Ascending aorta (tissue), 2 donors: ENCODE measurements at regions not wholly inside any gene's neighbourhood (a gene's known extent, or its start where the extent isn't known, plus 50 kb on each side); places are given as distances from the start of the nearest gene placed in this dataset.

Experiments
- DNase-seq, 2 donors: peaks; one replicate each; pipeline ENCODE4 v3.0.0-alpha.2; 2019; ENCODE audit warnings: low spot score in 2 of 2
- H3K27ac ChIP-seq, 2 donors: fragments of 200-600 bp; sonication (generic); one replicate each; pipeline ENCODE4 v1.5.1; 2016 to 2017; ENCODE audit warnings: mild to moderate bottlenecking in 1 of 2
- H3K27me3 ChIP-seq: fragments of 200-600 bp; sonication (generic); one replicate; pipeline ENCODE4 v1.5.1; 2017
- H3K36me3 ChIP-seq, 2 donors: fragments of 200-600 bp; sonication (generic); one replicate each; pipeline ENCODE4 v1.5.1; 2016
- H3K4me1 ChIP-seq, 2 donors: fragments of 200-600 bp; sonication (generic); one replicate each; pipeline ENCODE4 v1.5.1; 2016 to 2017; ENCODE audit warnings: mild to moderate bottlenecking in 1 of 2
- H3K4me3 ChIP-seq, 2 donors: fragments of 200-600 bp; sonication (generic); one replicate each; pipeline ENCODE4 v1.5.1; 2016 to 2017; ENCODE audit warnings: mild to moderate bottlenecking in 1 of 2
- H3K9me3 ChIP-seq, 2 donors: fragments of 200-600 bp; sonication (generic); one replicate each; pipeline ENCODE4 v1.5.1; 2016
- intact Hi-C: fragments of 100-400 bp; cut with DNase I; formaldehyde crosslinking; loops from one replicate; pipeline ENCODE4 v1.15.1; 2023
- TF ChIP-seq, protein P1 (sequence below), 3 experiments: fragments of 200-600 bp in 2 of 3; fragments of 450-650 bp in 1 of 3; sonication (generic) in 2 of 3; IDR thresholded peaks; one replicate each; pipeline ENCODE4 v1.5.1; 2016 to 2019; ENCODE audit warnings: antibody characterized with exemption in 3 of 3, mild to moderate bottlenecking in 1 of 3, moderate library complexity in 1 of 3

DNA sequence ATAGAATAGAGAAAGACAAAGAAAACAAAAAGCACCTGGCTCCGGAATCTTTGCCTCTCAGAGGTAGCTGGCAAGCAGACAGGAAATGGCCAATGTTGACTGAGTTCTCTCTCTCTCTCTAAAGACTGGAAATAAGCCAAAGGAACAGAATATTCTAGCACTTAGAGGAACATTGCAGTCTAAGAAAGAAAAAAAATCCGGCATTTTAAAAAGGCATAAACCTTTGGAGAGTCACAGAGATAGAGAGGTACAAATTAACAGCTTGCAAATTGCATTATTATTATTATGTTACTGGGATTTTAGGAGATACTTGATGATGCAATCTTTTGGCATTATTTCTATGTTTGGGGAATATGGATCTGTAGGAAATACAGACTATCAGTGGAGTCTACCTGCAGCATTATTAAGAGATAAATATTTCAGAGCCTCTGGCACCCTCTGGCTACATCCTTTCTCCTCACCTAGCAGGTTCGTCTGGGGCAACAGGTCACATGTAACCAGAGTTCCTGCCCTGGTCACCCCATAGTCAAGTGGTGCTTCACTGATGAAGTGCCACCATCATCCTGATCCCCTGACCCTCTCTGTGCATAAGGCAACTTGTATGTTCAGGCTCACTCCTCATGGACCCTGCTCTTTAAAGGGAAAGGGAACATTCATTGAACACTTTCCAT is 318.9 kb upstream of the ACVR2A start:
- no peak overlapping the region for H3K27ac ChIP-seq
- DNase-seq: no peak
- no peak overlapping the region for H3K4me3 ChIP-seq
- TF ChIP-seq, protein P1, sequence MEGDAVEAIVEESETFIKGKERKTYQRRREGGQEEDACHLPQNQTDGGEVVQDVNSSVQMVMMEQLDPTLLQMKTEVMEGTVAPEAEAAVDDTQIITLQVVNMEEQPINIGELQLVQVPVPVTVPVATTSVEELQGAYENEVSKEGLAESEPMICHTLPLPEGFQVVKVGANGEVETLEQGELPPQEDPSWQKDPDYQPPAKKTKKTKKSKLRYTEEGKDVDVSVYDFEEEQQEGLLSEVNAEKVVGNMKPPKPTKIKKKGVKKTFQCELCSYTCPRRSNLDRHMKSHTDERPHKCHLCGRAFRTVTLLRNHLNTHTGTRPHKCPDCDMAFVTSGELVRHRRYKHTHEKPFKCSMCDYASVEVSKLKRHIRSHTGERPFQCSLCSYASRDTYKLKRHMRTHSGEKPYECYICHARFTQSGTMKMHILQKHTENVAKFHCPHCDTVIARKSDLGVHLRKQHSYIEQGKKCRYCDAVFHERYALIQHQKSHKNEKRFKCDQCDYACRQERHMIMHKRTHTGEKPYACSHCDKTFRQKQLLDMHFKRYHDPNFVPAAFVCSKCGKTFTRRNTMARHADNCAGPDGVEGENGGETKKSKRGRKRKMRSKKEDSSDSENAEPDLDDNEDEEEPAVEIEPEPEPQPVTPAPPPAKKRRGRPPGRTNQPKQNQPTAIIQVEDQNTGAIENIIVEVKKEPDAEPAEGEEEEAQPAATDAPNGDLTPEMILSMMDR (IDR thresholded peaks at IDR 0.05): no peak
- intact Hi-C loops: no loop called here
- H3K9me3 ChIP-seq: no peaks in the 10 kb centered on the region
- no peaks in the 10 kb centered on the region for H3K4me1 ChIP-seq
- H3K27me3 ChIP-seq: no peaks in the 10 kb centered on the region
- H3K36me3 ChIP-seq: no peaks in the 10 kb centered on the region

DNA sequence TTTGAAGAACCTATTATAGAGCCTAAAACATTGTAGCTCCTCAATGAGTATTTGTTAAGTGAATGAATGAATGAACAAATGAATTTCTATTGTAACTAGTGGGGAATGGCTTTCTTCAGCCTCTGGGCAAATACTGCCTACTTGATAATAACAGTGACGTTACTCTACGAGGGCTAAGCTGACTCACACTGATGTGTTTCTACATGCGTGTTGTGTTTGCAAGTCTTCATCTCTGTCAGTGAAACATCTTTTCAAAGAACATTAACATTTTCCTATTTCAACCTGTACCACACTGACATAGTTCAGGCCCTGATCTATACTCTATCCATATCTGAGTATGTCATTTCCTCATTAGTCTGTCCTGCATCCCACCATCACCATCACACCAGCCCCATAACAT is 319.9 kb upstream of the ACVR2A start:
- Histone ChIP-seq H3K9me3 (no peaks in the 10 kb centered on the region), H3K36me3 (no peaks in the 10 kb centered on the region), H3K4me3 (no peak overlapping the region), H3K4me1 (no peaks in the 10 kb centered on the region), H3K27me3 (no peaks in the 10 kb centered on the region), H3K27ac (no peak overlapping the region)
- TF ChIP-seq, protein P1 (IDR thresholded peaks at IDR 0.05): no peak
- no peak for DNase-seq
- intact Hi-C loops: no loop called here

DNA sequence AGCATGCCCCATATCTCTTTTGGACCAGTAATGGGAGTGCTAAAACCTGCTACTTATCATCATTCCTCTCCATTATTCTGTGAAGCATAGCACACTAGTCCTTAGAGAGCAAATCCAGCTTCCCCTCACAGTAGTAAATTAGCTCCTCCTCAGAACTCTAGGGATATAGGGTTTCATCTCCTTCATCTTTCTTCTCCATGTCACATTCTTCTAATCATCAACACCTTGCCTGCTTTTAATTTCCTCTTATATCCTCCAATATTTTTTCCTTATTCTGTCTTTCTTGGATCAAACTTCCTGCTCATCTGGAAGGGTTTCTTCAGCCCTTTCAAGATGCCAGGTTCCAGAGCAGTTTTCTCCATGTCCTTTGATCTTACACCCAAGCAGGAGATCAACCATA is 321.4 kb upstream of the ACVR2A start:
- Histone ChIP-seq H3K36me3 (no peaks in the 10 kb centered on the region), H3K4me3 (no peak overlapping the region), H3K4me1 (no peaks in the 10 kb centered on the region), H3K27ac (no peak overlapping the region), H3K9me3 (no peaks in the 10 kb centered on the region), H3K27me3 (no peaks in the 10 kb centered on the region)
- TF ChIP-seq, protein P1 (IDR thresholded peaks at IDR 0.05): no peak
- DNase-seq: no peak
- intact Hi-C loops: no loop called here

DNA sequence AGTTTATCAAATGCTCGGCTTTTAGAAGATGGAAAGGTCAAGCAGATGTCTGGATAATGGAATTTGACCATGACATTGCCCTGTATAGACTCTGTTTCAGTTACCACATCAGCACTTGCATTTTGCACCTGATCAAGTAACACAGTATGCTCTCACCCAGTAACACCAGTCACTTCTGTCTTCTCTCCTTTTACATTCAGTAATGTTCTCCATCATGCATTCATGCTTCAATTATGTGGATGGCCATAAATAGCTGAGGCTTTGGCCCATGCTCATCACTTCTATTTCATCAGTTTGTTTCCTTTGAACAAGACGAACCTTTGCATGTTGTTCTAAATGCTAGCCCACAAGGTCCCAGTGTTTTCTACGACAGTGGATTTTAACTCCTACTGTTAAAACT is 322.9 kb upstream of the ACVR2A start:
- Histone ChIP-seq H3K36me3 (no peaks in the 10 kb centered on the region), H3K4me3 (no peak overlapping the region), H3K4me1 (no peaks in the 10 kb centered on the region), H3K9me3 (no peaks in the 10 kb centered on the region), H3K27ac (no peak overlapping the region), H3K27me3 (no peaks in the 10 kb centered on the region)
- TF ChIP-seq, protein P1 (IDR thresholded peaks at IDR 0.05): no peak
- DNase-seq: no peak
- intact Hi-C loops: no loop called here

DNA sequence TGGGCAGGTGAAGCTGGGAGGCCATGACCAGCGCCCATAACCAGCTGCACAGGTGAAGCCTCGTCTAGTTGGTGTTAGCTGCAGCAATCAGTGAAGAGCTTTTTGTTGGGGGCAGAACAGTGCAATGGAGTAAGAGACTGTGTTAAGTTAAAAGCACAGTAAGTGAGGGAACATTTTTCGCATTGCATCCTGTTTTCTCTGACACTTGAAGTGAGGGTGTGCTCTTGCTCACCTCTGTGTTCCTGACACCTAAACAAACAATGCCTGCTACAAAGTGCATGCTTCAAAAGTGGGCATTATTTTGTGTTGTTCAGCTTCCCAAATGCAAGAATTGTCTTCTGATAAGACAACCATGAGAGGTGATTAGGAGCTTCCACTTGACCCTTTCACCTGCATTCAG is 324.0 kb upstream of the ACVR2A start:
- Histone ChIP-seq H3K9me3 (no peaks in the 10 kb centered on the region), H3K4me3 (no peak overlapping the region), H3K27me3 (no peaks in the 10 kb centered on the region), H3K36me3 (no peaks in the 10 kb centered on the region), H3K27ac (no peak overlapping the region), H3K4me1 (no peaks in the 10 kb centered on the region)
- no peak for DNase-seq
- TF ChIP-seq, protein P1 (IDR thresholded peaks at IDR 0.05): no peak
- intact Hi-C loops: no loop called here

DNA sequence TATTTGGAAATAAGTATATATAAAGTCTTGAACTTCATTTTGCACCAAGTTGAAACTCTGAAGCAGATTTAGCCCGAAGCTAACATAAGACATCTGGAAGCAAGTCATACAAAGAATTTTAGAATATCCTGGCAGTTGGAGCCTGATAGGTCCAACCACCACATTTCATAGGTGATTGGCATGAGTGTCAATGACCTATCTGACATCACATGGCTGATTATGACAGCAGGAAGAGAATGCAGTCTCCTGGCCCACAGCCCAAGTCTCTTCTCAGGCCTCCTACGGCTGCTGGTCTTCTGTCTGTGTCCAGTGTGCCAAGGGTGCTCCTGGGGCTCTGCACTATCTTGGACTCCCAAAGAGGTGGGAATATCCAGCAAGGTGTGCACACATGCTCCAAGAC is 325.7 kb upstream of the ACVR2A start:
- Histone ChIP-seq H3K9me3 (no peaks in the 10 kb centered on the region), H3K27me3 (no peaks in the 10 kb centered on the region), H3K27ac (no peak overlapping the region), H3K4me1 (no peaks in the 10 kb centered on the region), H3K36me3 (no peaks in the 10 kb centered on the region), H3K4me3 (no peak overlapping the region)
- intact Hi-C loops: no loop called here
- no peak for DNase-seq
- TF ChIP-seq, protein P1 (IDR thresholded peaks at IDR 0.05): no peak
